H1 (cell line): ENCODE measurements at regions not wholly inside any gene's neighbourhood (a gene's known extent, or its start where the extent isn't known, plus 50 kb on each side); places are given as distances from the start of the nearest gene placed in this dataset.

Experiments used
- CTCF ChIP-seq, 3 experiments: IDR thresholded peaks; 1 replicate in 2 of 3; 2 replicates in 1 of 3; pipeline versions ENCODE4 v1.5.1 to v1.6.1; 2011; ENCODE audit warnings: low read length in 3 of 3, mild to moderate bottlenecking in 3 of 3, inconsistent platforms in 2 of 3, low read depth in 1 of 3, moderate library complexity in 1 of 3; ENCODE audit not compliant: insufficient read depth in 1 of 3; ENCODE audit errors: control extremely low read depth in 1 of 3
- GABPA ChIP-seq: IDR thresholded peaks from 2 replicates; pipeline ENCODE4 v1.6.1; 2011; ENCODE audit warnings: mild to moderate bottlenecking, low read length, moderate library complexity, borderline replicate concordance; ENCODE audit not compliant: insufficient read depth
- RBBP5 ChIP-seq: IDR thresholded peaks from 2 replicates; pipeline ENCODE4 v1.7.1; 2012; ENCODE audit warnings: low read depth, mild to moderate bottlenecking, inconsistent platforms, low read length, moderate library complexity, borderline replicate concordance
- SP1 ChIP-seq: IDR thresholded peaks from 2 replicates; pipeline ENCODE4 v1.6.1; 2011; ENCODE audit warnings: low read depth, low read length

DNA sequence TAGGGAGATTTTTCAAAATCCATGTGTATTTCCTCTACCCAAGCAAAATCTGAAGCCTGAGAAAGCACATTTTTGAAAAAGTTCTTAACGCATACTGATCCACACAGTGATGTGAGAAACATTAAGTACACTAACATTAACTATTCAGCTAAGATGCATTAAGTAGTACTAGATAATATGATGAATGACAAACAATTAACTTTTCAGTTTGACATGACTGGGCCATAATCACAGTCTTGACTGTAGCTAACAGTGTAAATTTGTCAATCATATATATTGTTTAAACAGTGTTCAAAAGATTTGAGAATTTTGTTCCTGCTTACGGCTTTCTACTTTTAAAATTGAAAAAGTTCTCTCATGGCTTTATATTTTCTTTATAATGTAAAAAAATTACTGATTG, 72.0 kb downstream of the CNTN3 start:
- no peak for TF ChIP-seq SP1
- no peak for TF ChIP-seq CTCF (IDR thresholded peaks at IDR 0.05; ENCODE audit: control extremely low read depth in 1 of 3, insufficient read depth in 1 of 3, low read depth in 1 of 3, low read length in 3 of 3)
- TF ChIP-seq GABPA: no peak
- TF ChIP-seq RBBP5: no peak
